ENCODE measurements at regions not wholly inside any gene's neighbourhood (a gene's known extent, or its start where the extent isn't known, plus 50 kb on each side); places are given as distances from the start of the nearest gene placed in this dataset.

DNA sequence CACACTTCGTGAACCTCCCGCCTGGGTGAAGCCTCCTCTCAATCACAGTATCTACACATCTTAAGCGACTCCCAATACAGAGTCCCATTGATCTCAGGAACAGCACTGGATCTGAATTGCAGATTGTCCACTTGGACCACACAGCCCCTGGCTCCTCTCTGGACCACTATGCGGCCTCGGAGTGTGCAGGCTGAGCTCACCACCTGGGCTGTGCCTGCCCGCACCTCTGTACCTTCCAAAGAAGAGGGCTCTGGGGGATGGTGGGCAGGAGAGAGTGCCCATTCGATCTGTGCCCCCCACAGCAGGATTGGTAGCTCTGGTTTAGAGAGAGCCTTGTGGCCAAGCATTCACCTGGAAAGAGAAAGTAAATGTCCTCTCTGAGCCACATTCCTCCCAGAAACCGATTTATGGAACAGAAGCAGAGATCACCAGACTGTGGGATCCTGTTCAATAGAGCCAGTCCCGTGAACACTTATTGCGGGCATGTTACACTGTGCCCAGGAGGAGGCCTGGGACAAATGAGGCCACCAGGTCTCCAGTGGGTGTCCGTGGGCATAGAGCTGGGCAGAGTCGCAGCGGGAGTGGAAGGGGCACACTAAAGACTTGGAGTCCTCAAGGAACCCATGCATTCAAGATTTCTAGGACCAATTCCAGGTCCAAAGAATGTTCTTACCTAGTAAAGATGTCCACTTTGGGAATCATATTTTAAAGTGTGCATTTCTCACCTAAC lies 141.6 kb upstream of the SOX1 start:
- intact Hi-C loops (cut with DNase I): no loop called here
- no peaks in the 10 kb centered on the region for H3K36me3 ChIP-seq
- H3K4me1 ChIP-seq: no peaks in the 10 kb centered on the region
- no peak overlapping the region for H3K4me3 ChIP-seq (replicated peaks in 1 of 3)
- no peak for DNase-seq
- no peak overlapping the region for H3K27ac ChIP-seq
- no peak for TF ChIP-seq CTCF (IDR thresholded peaks at IDR 0.05)
- no peak for TF ChIP-seq POLR2A (IDR thresholded peaks at IDR 0.05)
- H3K9me3 ChIP-seq: no peaks in the 10 kb centered on the region
- no peaks in the 10 kb centered on the region for H3K27me3 ChIP-seq
- WGBS, 2 donors: 86 to 97% methylated on average over 12 to 13 of the region's 13 CpGs

GRCh38 chr13:111926501-111927180 lies 140.3 kb upstream of the SOX1 start:
- Histone ChIP-seq H3K4me3 (replicated peaks in 1 of 3) (no peak overlapping the region), H3K4me1 (no peaks in the 10 kb centered on the region), H3K27ac (no peak overlapping the region), H3K27me3 (no peaks in the 10 kb centered on the region), H3K36me3 (no peaks in the 10 kb centered on the region), H3K9me3 (no peaks in the 10 kb centered on the region)
- WGBS, 2 donors: 83 to 87% methylated on average over 15 of the region's 15 CpGs
- TF ChIP-seq POLR2A (IDR thresholded peaks at IDR 0.05): no peak
- no peak for TF ChIP-seq CTCF (IDR thresholded peaks at IDR 0.05)
- no peak for DNase-seq
- intact Hi-C loops (cut with DNase I): no loop called here

GRCh38 chr13:111927181-111927540 lies 139.8 kb upstream of the SOX1 start:
- no peaks in the 10 kb centered on the region for H3K9me3 ChIP-seq
- intact Hi-C loops (cut with DNase I): no loop called here
- WGBS, 2 donors: 91 to 93% methylated on average over 12 of the region's 12 CpGs
- H3K4me1 ChIP-seq: no peaks in the 10 kb centered on the region
- H3K4me3 ChIP-seq (replicated peaks in 1 of 3): no peak overlapping the region
- no peak for TF ChIP-seq POLR2A (IDR thresholded peaks at IDR 0.05)
- TF ChIP-seq CTCF (IDR thresholded peaks at IDR 0.05): no peak
- H3K36me3 ChIP-seq: no peaks in the 10 kb centered on the region
- no peak overlapping the region for H3K27ac ChIP-seq
- no peak for DNase-seq
- no peaks in the 10 kb centered on the region for H3K27me3 ChIP-seq

DNA sequence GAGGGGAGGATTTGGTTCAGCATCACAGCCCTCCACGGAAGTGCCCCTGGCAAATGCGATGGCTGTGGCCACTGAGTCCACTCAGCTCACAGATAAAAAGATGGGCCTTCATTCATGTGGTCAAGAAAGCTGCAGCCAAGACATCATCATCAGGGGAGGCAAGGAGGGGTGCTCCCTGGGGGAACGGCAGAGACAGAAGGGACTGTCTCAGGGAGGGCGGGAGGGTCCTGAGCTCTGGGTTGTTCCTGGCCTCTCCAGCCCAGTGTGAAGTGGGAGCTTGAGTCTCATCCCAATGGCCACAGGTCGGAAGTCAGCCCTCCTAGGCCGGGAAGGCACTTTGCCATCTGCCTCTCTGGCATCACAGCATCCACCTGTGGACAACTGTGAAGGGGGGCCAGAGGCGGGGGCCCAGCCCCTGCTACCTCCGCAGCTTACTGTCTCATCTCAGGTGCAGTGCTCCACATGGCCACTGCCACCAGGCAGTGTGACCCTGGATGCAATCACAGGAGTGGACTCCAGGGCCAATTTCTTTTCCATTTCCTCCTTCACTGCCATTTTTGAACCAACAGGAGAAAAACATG lies 137.8 kb upstream of the SOX1 start:
- intact Hi-C loops (cut with DNase I): no loop called here
- no peak overlapping the region for H3K4me3 ChIP-seq (replicated peaks in 1 of 3)
- H3K27ac ChIP-seq: no peak overlapping the region
- no peaks in the 10 kb centered on the region for H3K36me3 ChIP-seq
- H3K9me3 ChIP-seq: no peaks in the 10 kb centered on the region
- no peaks in the 10 kb centered on the region for H3K27me3 ChIP-seq
- no peaks in the 10 kb centered on the region for H3K4me1 ChIP-seq
- TF ChIP-seq CTCF (IDR thresholded peaks at IDR 0.05): no peak
- TF ChIP-seq POLR2A (IDR thresholded peaks at IDR 0.05): no peak
- WGBS, 2 donors: 80 to 98% methylated on average over 4 to 8 of the region's 8 CpGs
- no peak for DNase-seq

All from thyroid gland (tissue), 4 donors.